ENCODE measurements at regions not wholly inside any gene's neighbourhood (a gene's known extent, or its start where the extent isn't known, plus 50 kb on each side); places are given as distances from the start of the nearest gene placed in this dataset.
"Not testable (repeated sequence)": the region's sequence is repeated elsewhere in the genome, so short reads cannot be mapped to it uniquely, and the experiment has no call there.

DNA sequence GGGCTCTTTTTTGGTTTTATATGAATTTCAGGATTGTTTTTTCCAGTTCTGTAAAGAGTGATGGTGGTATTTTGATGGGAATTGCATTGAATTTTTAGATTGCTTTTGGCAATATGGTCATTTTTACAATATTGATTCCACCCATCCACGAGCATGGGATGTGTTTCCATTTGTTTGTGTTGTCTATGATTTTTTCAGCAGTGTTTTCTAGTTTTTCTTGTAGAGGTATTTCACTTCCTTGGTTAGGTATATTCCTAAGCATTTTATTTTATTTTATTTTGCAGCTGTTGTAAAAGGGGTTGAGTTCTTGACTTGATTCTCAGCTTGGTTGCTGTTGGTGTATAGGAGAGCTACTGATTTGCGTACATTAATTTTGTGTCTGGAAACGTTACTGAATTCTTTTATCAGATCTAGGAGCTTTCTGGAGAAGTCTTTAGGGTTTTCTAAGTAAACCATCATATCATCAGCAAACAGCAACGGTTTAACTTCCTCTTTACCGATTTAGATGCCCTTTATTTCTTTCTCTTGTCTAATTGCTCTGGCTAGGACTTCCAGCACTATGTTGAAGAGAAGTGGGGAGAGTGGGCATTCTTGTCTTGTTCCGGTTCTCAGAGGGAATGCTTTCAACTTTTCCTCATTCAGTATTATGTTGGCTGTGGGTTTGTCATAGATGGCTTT is 69.4 kb upstream of the GNG12 start:
- DNase-seq, result not testable (repeated sequence)

DNA sequence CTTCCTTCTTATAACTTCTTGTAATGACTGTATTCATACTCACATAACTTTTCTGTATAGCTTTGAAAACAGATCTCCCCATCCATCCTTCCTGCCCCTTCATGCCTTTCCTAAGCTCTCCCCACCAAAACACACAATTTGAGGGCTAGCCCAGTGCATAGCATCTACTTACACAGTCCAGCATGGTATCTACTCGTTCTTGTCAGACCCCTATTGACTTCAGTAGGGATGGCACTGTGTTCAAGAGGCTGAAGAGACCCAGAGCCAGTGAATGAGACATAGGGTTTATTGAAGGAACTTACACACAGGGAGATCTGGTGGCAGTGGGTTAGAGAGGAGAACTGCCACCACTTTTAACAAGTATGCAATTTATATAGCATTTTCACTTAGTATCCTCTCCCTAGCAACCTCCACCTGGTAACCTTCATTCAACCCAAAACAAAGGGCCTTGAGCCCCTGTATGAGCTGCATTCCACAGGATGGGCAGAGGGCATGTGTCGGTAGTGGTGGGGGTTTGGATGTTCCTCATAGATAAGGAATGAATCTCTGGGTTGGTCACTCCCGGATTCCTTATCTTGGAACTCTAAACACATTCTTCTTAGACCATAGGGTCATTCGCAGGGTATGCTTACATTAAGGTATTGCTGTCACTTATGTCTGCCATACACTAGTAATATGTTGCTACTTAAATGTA is 64.9 kb upstream of the GNG12 start:
- DNase-seq, result no peak

DNA sequence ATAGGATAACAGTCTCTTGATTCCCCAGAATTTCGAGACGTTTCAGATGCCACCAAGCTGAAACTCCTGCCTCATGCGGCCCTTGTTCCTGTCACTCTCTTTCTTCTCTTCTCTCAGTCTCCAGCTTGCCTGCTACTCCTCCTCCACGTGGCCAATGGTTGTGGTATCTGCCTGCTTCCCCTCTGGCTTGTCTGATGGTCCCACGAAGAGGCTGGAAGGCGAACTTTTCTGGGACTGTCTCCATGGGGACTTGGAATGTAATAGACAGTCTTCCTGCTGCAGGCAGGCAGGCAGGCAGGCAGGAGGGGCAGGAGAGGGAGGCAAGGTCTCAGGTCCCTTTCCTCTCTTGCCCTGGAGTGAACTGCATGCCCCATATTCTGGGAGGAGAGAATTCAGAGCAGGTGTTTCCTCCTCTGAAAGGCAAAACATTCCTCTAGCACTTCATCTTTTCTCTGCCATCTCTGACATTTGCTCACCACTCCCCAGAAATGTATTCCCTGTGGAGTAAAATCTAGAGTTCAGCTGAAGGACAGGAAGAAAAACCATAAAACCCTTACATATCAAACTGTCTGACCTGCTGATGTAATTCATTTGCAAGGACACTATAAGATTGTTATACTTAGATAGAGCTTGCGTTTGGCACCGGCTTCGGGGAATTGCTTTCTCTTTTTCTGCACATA is 64.1 kb upstream of the GNG12 start:
- no peak for DNase-seq

DNA sequence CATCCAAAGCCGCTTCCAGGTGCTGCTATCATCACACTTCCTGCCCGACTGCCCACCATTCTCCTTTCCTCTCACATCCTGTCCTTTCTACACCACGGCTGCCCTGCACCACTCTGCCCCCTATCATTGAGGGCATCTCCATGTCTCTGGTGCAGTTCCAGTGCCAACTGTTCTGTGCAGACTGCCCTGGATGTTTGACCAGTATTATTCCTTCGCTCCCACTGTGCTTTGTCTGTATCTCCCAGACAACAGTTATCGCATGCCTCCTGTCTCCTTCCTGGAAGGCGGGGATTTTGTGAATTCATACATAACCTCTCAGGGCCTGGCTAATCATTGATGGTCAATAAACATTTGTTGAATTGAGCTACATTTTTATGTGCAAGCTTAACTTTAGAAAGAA is 63.6 kb upstream of the GNG12 start:
- no peak for DNase-seq

DNA sequence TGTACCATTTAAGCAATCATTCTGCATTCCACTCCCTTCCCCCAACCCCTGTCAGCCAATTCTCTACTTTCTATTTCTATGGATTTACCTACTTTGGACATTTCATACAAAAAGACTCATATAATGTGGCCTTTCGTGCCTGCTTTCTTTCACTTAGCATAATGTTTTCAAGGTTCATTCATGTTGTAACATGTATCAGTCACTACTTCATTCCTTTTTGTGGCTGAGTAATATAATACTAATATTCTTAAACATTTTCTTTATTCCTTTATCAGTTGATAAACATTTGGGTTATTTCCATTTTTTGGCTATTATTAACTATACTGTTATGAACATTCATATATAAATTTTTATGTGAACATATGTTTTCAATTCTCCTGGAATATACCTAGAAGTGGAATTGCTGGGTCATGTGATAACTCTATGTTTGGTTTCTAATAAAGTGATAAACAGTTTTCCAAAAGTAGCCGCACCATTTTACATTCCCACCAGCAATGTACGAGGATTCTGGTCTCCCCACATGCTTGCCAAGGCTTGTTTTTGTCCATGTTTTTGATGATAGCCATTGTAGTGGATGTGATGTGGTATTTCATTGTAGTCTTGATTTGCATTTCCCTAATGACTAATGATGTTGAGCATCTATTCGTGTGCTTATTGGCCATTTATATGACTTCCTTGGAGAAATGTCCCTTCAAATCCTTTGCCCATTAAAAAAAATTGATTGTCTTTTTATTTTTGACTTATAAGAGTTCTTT is 61.9 kb upstream of the GNG12 start:
- no peak for DNase-seq

DNA sequence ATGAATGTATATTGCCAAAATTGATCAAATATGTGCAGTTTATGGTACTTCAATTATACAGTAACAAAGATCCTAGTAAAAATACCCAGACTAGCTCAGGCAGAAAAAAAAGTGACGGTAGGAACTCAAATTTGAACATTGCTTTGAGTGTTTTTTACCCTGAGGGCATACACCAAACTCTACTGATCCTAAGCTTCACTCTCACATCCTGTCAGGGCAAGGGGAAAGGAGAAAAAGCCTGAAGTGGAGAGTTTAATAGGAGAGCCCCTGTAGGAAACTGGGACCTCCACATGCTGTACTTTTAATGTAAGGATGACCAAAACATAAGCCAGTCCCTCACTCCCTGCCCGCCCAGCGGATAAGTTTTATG is 59.8 kb upstream of the GNG12 start:
- no peak for DNase-seq

DNA sequence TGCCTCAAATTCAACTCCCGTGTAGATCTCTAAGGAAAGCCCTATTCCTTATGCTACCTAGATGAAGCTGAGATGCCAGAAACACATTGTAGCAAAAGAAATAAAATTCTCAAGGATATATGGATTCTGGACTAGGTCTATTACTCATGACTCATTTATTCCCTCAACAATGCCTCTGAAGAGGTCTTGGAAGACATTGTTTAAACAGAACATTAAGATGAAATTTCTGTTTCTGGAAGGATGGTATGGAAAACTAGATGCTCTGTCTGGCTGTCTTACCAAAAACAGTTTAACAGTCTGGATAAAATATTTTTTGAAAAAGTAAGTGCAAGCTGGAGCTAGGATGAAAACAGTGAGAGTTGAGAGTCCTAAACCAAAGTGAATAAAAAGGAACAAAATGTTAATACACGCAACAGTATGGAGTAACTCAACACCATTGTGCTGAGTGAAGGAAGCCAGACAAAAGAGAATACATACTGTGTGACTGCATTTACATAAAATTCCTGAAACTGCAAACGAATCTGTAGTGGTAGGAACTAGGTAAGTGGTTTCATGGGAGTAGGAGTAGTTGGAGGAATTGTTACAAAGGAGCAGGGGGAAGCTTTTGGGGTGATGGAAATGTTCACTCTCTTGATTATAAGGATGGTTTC is 59.3 kb upstream of the GNG12 start:
- DNase-seq, result peak; percentile 71

DNA sequence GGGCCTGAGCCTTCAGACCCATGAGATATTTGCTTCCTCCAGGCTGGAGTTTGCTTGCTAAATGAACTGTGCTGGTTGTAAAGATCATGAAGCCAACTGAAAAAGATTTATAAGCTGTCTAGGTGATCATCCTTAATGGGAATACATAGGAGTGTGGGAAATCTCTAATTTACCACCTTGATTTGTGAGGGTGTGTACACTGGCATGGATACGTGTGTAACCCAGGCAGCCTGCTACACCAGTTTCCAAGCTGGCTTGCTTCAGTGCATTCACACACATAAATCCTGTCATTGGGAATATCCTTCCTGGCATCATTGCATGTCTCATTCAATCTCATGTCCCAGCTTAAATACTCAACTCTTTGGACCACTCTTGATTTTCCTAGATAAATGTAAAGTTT is 57.6 kb upstream of the GNG12 start:
- DNase-seq, result no peak

DNA sequence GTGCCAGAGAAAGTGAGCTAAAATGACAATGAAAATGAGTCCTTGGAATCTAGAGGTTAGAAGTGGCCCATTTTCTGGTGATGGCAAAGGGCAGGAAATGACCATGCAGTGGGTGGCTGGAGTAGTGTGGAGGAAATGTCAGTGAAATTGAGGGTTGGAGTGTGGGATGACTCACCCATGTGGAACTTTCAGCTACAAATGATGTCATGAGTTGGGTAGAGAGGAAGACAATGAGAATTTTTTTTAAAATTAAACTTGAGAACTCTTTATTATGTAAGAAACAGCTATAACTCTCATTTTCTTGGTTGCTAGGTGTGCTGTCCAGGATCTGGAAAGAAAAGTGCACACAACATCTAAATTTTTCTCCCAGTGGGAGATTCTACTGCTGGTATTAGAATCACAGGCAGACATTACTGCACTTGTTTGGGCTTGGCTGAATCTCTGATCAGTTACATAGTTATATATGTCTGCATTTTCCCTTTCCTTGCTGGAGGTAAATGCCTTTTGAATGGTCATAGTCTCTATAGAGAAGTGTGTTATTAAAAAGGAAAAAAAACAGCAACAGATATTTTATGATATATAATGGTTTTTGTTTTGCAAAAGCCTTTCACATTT is 56.8 kb upstream of the GNG12 start:
- DNase-seq, result no peak

DNA sequence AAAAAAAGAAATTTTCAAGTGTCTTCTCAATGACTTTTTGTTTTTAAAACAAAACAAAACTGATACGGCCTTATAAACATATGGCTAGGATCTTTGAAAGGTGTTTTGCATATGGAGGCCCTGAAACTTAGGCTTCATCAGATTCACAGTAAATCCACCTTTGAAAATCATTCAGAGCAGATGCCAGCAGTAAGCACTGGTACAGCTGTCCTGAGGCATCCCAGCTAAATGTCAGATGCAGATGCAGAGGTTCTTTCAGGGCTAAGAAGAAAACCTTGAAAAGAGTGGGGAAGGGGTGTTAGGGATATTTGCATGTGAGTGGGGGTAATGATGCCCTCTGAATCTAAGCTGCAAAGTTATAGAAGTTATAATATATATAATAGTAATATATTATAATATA is 56.2 kb upstream of the GNG12 start:
- no peak for DNase-seq

DNA sequence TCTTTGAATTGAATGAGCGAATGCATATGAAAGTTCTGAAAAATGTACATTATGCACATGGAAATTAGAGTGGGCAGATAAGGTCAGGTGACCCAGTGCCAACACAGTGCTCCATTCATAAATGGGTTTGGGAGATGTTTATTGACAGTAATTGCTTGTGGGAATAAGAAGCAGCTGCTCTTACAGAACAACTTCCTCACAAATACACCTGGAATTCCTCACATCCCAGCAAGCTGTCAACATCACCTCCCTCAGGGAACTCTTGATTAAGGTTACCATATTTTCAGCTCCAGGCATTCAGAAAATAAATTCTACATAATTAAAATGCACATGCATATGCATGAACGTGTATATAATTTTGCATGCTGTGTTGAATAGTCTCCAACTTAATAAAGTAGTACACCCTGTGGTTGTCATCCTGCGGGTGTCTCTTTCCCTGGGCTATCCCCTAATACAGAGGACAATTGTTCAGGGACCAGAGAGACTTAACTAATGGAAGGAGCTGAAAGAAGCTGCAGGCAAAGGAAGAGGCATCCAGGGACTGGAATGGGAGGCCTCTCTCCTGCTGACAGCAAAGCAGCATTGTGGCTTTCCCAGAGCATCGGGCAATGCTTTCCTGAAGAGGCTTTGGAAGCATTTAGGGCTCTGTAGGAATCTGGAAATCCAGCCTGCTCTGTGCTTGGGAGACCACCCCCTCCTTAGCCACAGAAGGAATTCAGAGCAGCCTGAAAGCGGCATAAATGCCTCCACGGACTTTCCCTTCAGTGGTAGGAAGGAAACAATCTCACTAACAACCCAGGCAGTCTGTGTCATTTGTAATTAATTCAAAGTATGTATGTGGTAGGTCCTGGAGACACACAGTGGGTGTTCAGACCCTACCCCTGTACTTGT is 55.2 kb upstream of the GNG12 start:
- no peak for DNase-seq

DNA sequence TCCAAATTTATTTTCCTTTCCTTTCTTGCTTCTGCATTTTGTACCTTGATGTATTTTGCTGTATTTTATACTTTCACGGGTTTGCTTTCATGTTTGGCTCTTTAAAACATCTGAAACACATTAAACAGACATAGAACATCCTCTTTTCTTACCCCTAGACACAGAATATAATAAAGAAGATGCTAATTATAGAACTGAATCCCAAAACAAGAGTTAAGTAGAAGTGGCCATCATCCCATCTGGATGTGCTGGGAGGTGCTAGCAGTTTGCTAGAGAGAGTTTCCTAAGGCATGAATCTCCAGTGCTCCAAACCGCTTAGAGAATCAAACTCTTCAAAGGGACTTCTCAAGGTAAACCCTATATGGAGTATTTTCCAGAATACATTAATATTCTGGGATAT is 53.9 kb upstream of the GNG12 start:
- no peak for DNase-seq

DNA sequence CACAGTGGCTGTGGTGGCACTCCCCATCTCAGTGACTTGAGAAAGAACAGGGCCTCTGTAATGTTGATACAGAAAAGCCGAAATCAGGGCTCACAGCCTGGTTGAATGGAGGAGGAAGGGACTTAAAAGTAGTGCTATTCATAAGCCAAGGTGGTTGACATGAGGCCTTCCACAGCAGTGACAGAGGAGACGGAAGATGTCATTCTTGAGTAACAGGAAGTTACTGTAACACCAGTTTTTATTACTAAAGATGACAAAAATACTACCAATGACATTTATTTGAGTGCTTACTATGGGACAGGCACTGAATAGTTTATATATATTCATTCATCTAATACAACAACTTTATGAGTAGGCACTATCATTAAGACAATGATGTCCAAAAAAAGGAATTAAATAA is 52.8 kb upstream of the GNG12 start:
- DNase-seq, result no peak

DNA sequence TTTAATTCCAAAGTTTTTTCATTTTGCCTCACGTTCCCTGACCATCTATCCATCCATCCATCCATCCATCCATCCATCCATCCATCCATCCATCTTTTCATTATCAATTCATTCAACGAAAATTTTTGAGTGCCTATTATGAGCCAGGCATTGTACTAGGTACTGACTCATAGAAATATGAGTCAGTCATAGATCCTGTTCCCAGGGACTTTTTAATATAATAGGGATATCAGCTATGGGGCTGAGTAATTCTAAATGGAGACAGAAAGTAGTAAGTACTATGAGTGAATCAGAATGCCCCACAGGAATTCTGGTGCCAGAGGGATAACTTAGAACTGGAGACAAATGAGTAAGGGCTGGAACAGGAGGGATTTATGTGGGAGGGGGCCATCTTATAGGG is 49.8 kb upstream of the GNG12 start:
- DNase-seq, result no peak

Data from hindlimb muscle (tissue), 1 donor.